ENCODE measurements at regions not wholly inside any gene's neighbourhood (a gene's known extent, or its start where the extent isn't known, plus 50 kb on each side); places are given as distances from the start of the nearest gene placed in this dataset.
"Not testable (repeated sequence)": the region's sequence is repeated elsewhere in the genome, so short reads cannot be mapped to it uniquely, and the experiment has no call there.

- no peaks in the 10 kb centered on the region for H3K27me3 ChIP-seq (ENCODE audit: control insufficient read depth, insufficient read depth, low read length)
- no peak overlapping the region for H3K4me3 ChIP-seq (ENCODE audit: low read length)
- 40% methylated on average over 1 of the region's 3 CpGs for WGBS (ENCODE audit: insufficient coverage, low lambda C conversion rate)
- H3K9me3 ChIP-seq (ENCODE audit: control insufficient read depth, low read depth, low read length): peaks cover 4% of the 10 kb centered on the region
- no peaks in the 10 kb centered on the region for H3K36me3 ChIP-seq (ENCODE audit: control insufficient read depth, insufficient read depth, low read length)
- no peak overlapping the region for H3K27ac ChIP-seq (ENCODE audit: low read length)
- no peak for DNase-seq
- peaks cover 3% of the 10 kb centered on the region for H3K4me1 ChIP-seq (ENCODE audit: control insufficient read depth, insufficient read depth, low read length)
Measured at GRCh38 chr5:89320421-89321277, 437.7 kb upstream of the MEF2C start.

GRCh38 chr5:89317838-89318237, 434.9 kb upstream of the MEF2C start:
- not testable (repeated sequence) for H3K9me3 ChIP-seq (ENCODE audit: control insufficient read depth, low read depth, low read length); H3K27me3 ChIP-seq (ENCODE audit: control insufficient read depth, insufficient read depth, low read length); H3K36me3 ChIP-seq (ENCODE audit: control insufficient read depth, insufficient read depth, low read length); H3K4me3 ChIP-seq (ENCODE audit: low read length); H3K27ac ChIP-seq (ENCODE audit: low read length); H3K4me1 ChIP-seq (ENCODE audit: control insufficient read depth, insufficient read depth, low read length)
- no CpG with 5 or more reads among the region's 20 CpGs for WGBS (ENCODE audit: insufficient coverage, low lambda C conversion rate)
- DNase-seq: peak in 1 of 2 donors; percentile 33

DNA sequence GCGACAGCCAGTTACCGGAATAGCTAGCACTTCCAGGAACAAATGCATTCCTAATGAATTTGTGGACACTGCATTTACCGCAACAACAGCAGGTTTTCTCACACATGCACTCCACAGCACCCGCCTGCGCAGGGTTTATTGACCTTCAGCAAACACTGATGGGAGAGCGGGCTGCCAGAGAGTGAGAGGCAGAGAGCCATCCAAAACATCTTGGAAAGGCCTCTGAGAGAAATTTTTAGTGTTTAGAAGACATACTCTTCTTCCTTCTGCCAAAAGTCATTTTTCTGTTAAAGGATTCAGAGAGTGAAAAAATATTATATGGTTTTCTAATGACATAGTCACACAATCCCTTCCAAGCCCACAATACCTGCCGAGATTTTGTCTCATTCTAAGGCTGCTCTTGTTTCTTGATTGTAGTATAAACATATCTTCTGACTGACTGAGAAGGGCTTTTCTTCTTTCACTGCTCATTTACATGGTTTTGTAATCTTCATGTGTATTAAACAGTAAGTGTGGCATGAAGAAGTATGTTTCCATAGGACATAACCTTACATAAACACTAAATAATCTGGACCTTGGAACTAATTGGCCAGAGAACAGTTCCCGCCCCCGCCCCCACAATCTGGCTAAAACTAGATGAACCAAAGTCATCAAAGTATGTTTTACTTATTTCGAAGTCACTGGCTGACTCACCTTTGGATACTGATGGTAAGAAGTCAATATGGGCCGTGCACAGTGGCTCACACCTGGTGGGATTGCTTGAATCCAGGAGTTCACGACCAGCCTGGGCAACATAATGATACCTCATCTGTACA, 432.5 kb upstream of the MEF2C start:
- Histone ChIP-seq H3K36me3 (ENCODE audit: control insufficient read depth, insufficient read depth, low read length) (no peaks in the 10 kb centered on the region), H3K27me3 (ENCODE audit: control insufficient read depth, insufficient read depth, low read length) (no peaks in the 10 kb centered on the region), H3K4me1 (ENCODE audit: control insufficient read depth, insufficient read depth, low read length) (peaks cover 6% of the 10 kb centered on the region), H3K27ac (ENCODE audit: low read length) (no peak overlapping the region), H3K9me3 (ENCODE audit: control insufficient read depth, low read depth, low read length) (peaks cover 4% of the 10 kb centered on the region), H3K4me3 (ENCODE audit: low read length) (no peak overlapping the region)
- WGBS (ENCODE audit: insufficient coverage, low lambda C conversion rate): 29% methylated on average over 1 of the region's 12 CpGs
- peak in 1 of 2 donors; percentile 16 for DNase-seq

GRCh38 chr5:89313804-89314588, 431.0 kb upstream of the MEF2C start:
- Histone ChIP-seq H3K4me3 (ENCODE audit: low read length) (no peak overlapping the region), H3K4me1 (ENCODE audit: control insufficient read depth, insufficient read depth, low read length) (peaks cover 6% of the 10 kb centered on the region), H3K27ac (ENCODE audit: low read length) (no peak overlapping the region), H3K9me3 (ENCODE audit: control insufficient read depth, low read depth, low read length) (peaks cover 4% of the 10 kb centered on the region), H3K36me3 (ENCODE audit: control insufficient read depth, insufficient read depth, low read length) (no peaks in the 10 kb centered on the region), H3K27me3 (ENCODE audit: control insufficient read depth, insufficient read depth, low read length) (no peaks in the 10 kb centered on the region)
- no CpG with 5 or more reads among the region's 3 CpGs for WGBS (ENCODE audit: insufficient coverage, low lambda C conversion rate)
- peak in 1 of 2 donors; percentile 9 for DNase-seq

- Histone ChIP-seq H3K9me3 (ENCODE audit: control insufficient read depth, low read depth, low read length) (peaks cover 4% of the 10 kb centered on the region), H3K27ac (ENCODE audit: low read length) (no peak overlapping the region), H3K36me3 (ENCODE audit: control insufficient read depth, insufficient read depth, low read length) (no peaks in the 10 kb centered on the region), H3K4me1 (ENCODE audit: control insufficient read depth, insufficient read depth, low read length) (peaks cover 6% of the 10 kb centered on the region), H3K4me3 (ENCODE audit: low read length) (no peak overlapping the region), H3K27me3 (ENCODE audit: control insufficient read depth, insufficient read depth, low read length) (no peaks in the 10 kb centered on the region)
- no CpG with 5 or more reads among the region's 2 CpGs for WGBS (ENCODE audit: insufficient coverage, low lambda C conversion rate)
- no peak for DNase-seq
Measured at GRCh38 chr5:89313044-89313443, 430.1 kb upstream of the MEF2C start.

- Histone ChIP-seq H3K4me1 (ENCODE audit: control insufficient read depth, insufficient read depth, low read length) (no peaks in the 10 kb centered on the region), H3K27me3 (ENCODE audit: control insufficient read depth, insufficient read depth, low read length) (no peaks in the 10 kb centered on the region), H3K27ac (ENCODE audit: low read length) (no peak overlapping the region), H3K9me3 (ENCODE audit: control insufficient read depth, low read depth, low read length) (no peaks in the 10 kb centered on the region), H3K36me3 (ENCODE audit: control insufficient read depth, insufficient read depth, low read length) (no peaks in the 10 kb centered on the region), H3K4me3 (ENCODE audit: low read length) (no peak overlapping the region)
- WGBS (ENCODE audit: insufficient coverage, low lambda C conversion rate): 100% methylated on average over 1 of the region's 1 CpG
- no peak for DNase-seq
Measured at GRCh38 chr5:89309268-89309667, 426.3 kb upstream of the MEF2C start.

- Histone ChIP-seq H3K4me3 (ENCODE audit: low read length) (no peak overlapping the region), H3K27ac (ENCODE audit: low read length) (no peak overlapping the region), H3K4me1 (ENCODE audit: control insufficient read depth, insufficient read depth, low read length) (no peaks in the 10 kb centered on the region), H3K36me3 (ENCODE audit: control insufficient read depth, insufficient read depth, low read length) (no peaks in the 10 kb centered on the region), H3K27me3 (ENCODE audit: control insufficient read depth, insufficient read depth, low read length) (no peaks in the 10 kb centered on the region), H3K9me3 (ENCODE audit: control insufficient read depth, low read depth, low read length) (no peaks in the 10 kb centered on the region)
- no CpG with 5 or more reads among the region's 4 CpGs for WGBS (ENCODE audit: insufficient coverage, low lambda C conversion rate)
- no peak for DNase-seq
Measured at GRCh38 chr5:89308606-89309040, 425.6 kb upstream of the MEF2C start.

DNA sequence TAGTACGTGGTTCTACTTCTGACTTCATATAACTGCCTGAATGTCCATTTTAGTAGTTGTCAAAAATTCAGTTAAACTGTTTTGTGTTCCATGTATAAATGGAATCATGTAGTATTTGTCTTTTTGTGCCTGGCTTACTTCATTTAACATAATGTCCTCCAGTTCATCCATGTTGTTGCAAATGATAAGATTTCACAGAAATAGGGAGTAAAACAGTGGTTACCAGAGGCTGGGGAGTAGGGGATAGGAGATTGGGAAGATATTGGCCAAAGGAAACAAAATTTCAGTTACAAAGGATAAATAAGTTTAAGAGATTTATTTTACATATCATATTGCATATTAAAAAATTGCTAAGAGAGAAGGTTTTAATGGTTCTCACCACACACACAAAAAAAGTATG, 425.0 kb upstream of the MEF2C start:
- Histone ChIP-seq H3K4me1 (ENCODE audit: control insufficient read depth, insufficient read depth, low read length) (no peaks in the 10 kb centered on the region), H3K27ac (ENCODE audit: low read length) (no peak overlapping the region), H3K27me3 (ENCODE audit: control insufficient read depth, insufficient read depth, low read length) (no peaks in the 10 kb centered on the region), H3K4me3 (ENCODE audit: low read length) (no peak overlapping the region), H3K36me3 (ENCODE audit: control insufficient read depth, insufficient read depth, low read length) (no peaks in the 10 kb centered on the region), H3K9me3 (ENCODE audit: control insufficient read depth, low read depth, low read length) (no peaks in the 10 kb centered on the region)
- DNase-seq: no peak
- no CpG with 5 or more reads among the region's 1 CpG for WGBS (ENCODE audit: insufficient coverage, low lambda C conversion rate)

DNA sequence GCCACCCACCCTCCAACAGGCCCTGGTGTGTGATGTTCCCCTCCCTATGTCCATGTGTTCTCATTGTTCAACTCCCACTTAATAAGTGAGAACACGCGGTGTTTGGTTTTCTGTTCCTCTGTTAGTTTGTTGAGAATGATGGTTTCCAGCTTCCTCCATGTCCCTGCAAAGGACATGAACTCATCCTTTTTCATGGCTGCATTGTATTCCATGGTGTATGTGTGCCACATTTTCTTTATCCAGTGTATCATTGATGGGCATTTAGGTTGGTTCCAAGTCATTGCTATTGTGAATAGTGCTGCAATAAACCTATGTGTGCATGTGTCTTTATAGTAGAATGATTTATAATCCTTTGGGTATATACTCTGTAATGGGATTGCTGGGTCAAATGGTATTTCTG, 424.2 kb upstream of the MEF2C start:
- not testable (repeated sequence) for H3K27ac ChIP-seq (ENCODE audit: low read length); H3K4me3 ChIP-seq (ENCODE audit: low read length); H3K27me3 ChIP-seq (ENCODE audit: control insufficient read depth, insufficient read depth, low read length); H3K4me1 ChIP-seq (ENCODE audit: control insufficient read depth, insufficient read depth, low read length); H3K36me3 ChIP-seq (ENCODE audit: control insufficient read depth, insufficient read depth, low read length); H3K9me3 ChIP-seq (ENCODE audit: control insufficient read depth, low read depth, low read length); DNase-seq
- WGBS (ENCODE audit: insufficient coverage, low lambda C conversion rate): no CpG with 5 or more reads among the region's 2 CpGs

- WGBS (ENCODE audit: insufficient coverage, low lambda C conversion rate): 33% methylated on average over 1 of the region's 4 CpGs
- H3K4me3 ChIP-seq (ENCODE audit: low read length): no peak overlapping the region
- no peaks in the 10 kb centered on the region for H3K27me3 ChIP-seq (ENCODE audit: control insufficient read depth, insufficient read depth, low read length)
- no peaks in the 10 kb centered on the region for H3K4me1 ChIP-seq (ENCODE audit: control insufficient read depth, insufficient read depth, low read length)
- no peaks in the 10 kb centered on the region for H3K36me3 ChIP-seq (ENCODE audit: control insufficient read depth, insufficient read depth, low read length)
- no peak for DNase-seq
- no peak overlapping the region for H3K27ac ChIP-seq (ENCODE audit: low read length)
- no peaks in the 10 kb centered on the region for H3K9me3 ChIP-seq (ENCODE audit: control insufficient read depth, low read depth, low read length)
Measured at GRCh38 chr5:89303033-89303480, 420.1 kb upstream of the MEF2C start.

All from large intestine (tissue), 3 donors.